ENCODE measurements at regions not wholly inside any gene's neighbourhood (a gene's known extent, or its start where the extent isn't known, plus 50 kb on each side); places are given as distances from the start of the nearest gene placed in this dataset.

GRCh38 chr7:92925876-92926696, 89.7 kb upstream of the CDK6 start:
- TF ChIP-seq CTCF (IDR thresholded peaks at IDR 0.05; ENCODE audit: low read depth, low read length, missing input control): no peak
- no peak for TF ChIP-seq SP1 (IDR thresholded peaks at IDR 0.05)
- TF ChIP-seq HNF4G (IDR thresholded peaks at IDR 0.05): no peak
- TF ChIP-seq REST (IDR thresholded peaks at IDR 0.05): no peak

Data from liver (tissue), 3 donors.